GM12865 (cell line): ENCODE measurements at regions not wholly inside any gene's neighbourhood (a gene's known extent, or its start where the extent isn't known, plus 50 kb on each side); places are given as distances from the start of the nearest gene placed in this dataset.

Source experiments
- DNase-seq: peaks from one replicate; pipeline ENCODE4 v3.0.0; 2010; ENCODE audit warnings: low read depth
- H3K4me3 ChIP-seq: 2 replicates; pipeline ENCODE4 v1.5.1; 2011; ENCODE audit warnings: mild to moderate bottlenecking, low read depth, low read length, control low read depth
- CTCF ChIP-seq: IDR thresholded peaks from 2 replicates; pipeline ENCODE4 v1.5.1; 2011; ENCODE audit warnings: low read length, control low read depth, low read depth, inconsistent platforms; ENCODE audit not compliant: insufficient read depth; ENCODE audit errors: missing control alignments

GRCh38 chr7:145152589-145152988 is 316.7 kb upstream of the TPK1 start:
- H3K4me3 ChIP-seq = no peak overlapping the region
- DNase-seq = no peak
- TF ChIP-seq CTCF = no peak

GRCh38 chr7:145151676-145152075 is 315.8 kb upstream of the TPK1 start:
- no peak for DNase-seq
- no peak overlapping the region for H3K4me3 ChIP-seq
- TF ChIP-seq CTCF = no peak

GRCh38 chr7:145147865-145148264 is 312.0 kb upstream of the TPK1 start:
- no peak for TF ChIP-seq CTCF
- no peak for DNase-seq
- no peak overlapping the region for H3K4me3 ChIP-seq

- no peak for DNase-seq
- H3K4me3 ChIP-seq = no peak overlapping the region
- no peak for TF ChIP-seq CTCF
Observed at GRCh38 chr7:145143685-145144084, 307.8 kb upstream of the TPK1 start.

GRCh38 chr7:145134377-145134776 is 298.5 kb upstream of the TPK1 start:
- DNase-seq = no peak
- TF ChIP-seq CTCF = no peak
- no peak overlapping the region for H3K4me3 ChIP-seq

- H3K4me3 ChIP-seq = no peak overlapping the region
- DNase-seq = no peak
- TF ChIP-seq CTCF = no peak
Observed at GRCh38 chr7:145123502-145123901, 287.6 kb upstream of the TPK1 start.

GRCh38 chr7:145106001-145106400 is 270.1 kb upstream of the TPK1 start:
- no peak for DNase-seq

More at GRCh38 chr7:145106001-145106400, 270.1 kb upstream of the TPK1 start:
- H3K4me3 ChIP-seq = no peak overlapping the region
- no peak for TF ChIP-seq CTCF
